ENCODE measurements at regions not wholly inside any gene's neighbourhood (a gene's known extent, or its start where the extent isn't known, plus 50 kb on each side); places are given as distances from the start of the nearest gene placed in this dataset.

DNA sequence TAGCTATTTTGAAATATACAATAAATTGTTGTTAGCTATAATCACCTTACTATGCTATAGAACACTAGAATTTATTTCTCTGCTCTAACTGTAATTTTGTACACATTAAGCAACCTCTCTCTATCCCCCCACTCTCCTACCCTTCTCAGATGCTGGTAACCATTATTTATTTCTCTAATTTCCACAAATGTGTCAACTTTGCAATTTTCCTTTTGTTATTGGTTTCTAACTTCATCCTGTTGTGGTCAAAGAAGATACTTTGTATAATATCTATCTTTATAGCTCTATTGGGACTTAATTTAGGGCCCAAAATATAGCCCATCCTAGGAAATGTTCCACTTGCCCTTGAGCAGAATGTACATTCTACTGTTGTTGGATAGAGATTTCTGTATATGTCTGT is 229.3 kb downstream of the SATB1 start:
- TF ChIP-seq, protein P1, sequence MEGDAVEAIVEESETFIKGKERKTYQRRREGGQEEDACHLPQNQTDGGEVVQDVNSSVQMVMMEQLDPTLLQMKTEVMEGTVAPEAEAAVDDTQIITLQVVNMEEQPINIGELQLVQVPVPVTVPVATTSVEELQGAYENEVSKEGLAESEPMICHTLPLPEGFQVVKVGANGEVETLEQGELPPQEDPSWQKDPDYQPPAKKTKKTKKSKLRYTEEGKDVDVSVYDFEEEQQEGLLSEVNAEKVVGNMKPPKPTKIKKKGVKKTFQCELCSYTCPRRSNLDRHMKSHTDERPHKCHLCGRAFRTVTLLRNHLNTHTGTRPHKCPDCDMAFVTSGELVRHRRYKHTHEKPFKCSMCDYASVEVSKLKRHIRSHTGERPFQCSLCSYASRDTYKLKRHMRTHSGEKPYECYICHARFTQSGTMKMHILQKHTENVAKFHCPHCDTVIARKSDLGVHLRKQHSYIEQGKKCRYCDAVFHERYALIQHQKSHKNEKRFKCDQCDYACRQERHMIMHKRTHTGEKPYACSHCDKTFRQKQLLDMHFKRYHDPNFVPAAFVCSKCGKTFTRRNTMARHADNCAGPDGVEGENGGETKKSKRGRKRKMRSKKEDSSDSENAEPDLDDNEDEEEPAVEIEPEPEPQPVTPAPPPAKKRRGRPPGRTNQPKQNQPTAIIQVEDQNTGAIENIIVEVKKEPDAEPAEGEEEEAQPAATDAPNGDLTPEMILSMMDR (conservative IDR thresholded peaks at IDR 0.05; ENCODE audit: low read depth in 2 of 2): no peak
- TF ChIP-seq POLR2AphosphoS5 (IDR thresholded peaks at IDR 0.05; ENCODE audit: low read depth) (no peak), JUNB (IDR thresholded peaks at IDR 0.05; ENCODE audit: unreplicated experiment) (no peak), EZH2 (IDR thresholded peaks at IDR 0.05; ENCODE audit: low read depth, unreplicated experiment) (no peak), EZH2phosphoT487 (IDR thresholded peaks at IDR 0.05; ENCODE audit: unreplicated experiment) (no peak)
